ENCODE measurements at regions not wholly inside any gene's neighbourhood (a gene's known extent, or its start where the extent isn't known, plus 50 kb on each side); places are given as distances from the start of the nearest gene placed in this dataset.

DNA sequence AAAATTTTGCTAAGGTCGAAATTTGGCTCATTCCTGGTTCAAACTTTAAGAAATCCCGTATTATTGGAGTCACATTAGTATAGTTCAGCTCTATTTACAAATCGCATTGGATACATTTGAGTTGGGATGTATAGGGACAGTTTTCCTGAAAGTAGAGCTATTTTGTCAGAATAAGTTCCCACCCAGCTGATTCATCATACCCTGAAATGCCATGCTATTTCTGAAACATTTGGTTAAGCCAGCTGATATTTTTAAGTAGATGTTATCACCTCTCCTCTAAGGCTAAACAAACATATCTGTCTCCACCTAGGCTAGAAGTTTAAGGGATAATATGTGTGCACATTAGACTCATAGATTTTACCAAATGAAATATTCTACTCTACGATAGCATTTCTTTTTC lies 226.2 kb upstream of the ARGLU1 start:
- H3K27me3 ChIP-seq (ENCODE audit: control insufficient read depth in 2 of 2, insufficient read depth in 2 of 2, low read length in 2 of 2) = no peaks in the 10 kb centered on the region
- intact Hi-C loops (cut with micrococcal nuclease) (no loop called here), in situ Hi-C loops (cut with MboI) (no loop called here)
- no TSS peak for BruUV-seq (replicated peaks)
- H4K20me1 ChIP-seq (replicated peaks; ENCODE audit: control insufficient read depth, insufficient read depth, low read length) = no peaks in the 10 kb centered on the region
- H3K4me2 ChIP-seq (ENCODE audit: insufficient read depth, low read length) = no peak overlapping the region
- WGBS (ENCODE audit: insufficient coverage, low coverage, missing lambda C conversion rate) = 0% methylated on average over 4 of the region's 4 CpGs
- no peaks in the 10 kb centered on the region for H3K4me1 ChIP-seq (replicated peaks in 1 of 2; ENCODE audit: control insufficient read depth in 2 of 2, insufficient read depth in 2 of 2, low read length in 2 of 2)
- CTCF ChIA-PET (ENCODE audit: low intra/inter-chr PET ratio) = no interaction called here
- ATAC-seq (no peak), FAIRE-seq (no peak), DNase-seq (ENCODE audit: extremely low read depth in 1 of 4, low spot score in 3 of 4) (no peak)
- H3K4me3 ChIP-seq = no peak overlapping the region
- no peak overlapping the region for H3K27ac ChIP-seq (ENCODE audit: extremely low read depth, low read depth, low read length)
- H3K9me1 ChIP-seq (ENCODE audit: control insufficient read depth, insufficient read depth, low read length) = no peaks in the 10 kb centered on the region
- no peak overlapping the region for H2AFZ ChIP-seq (ENCODE audit: low read depth, low read length)
- POLR2A ChIA-PET = interaction anchor here (0.6 kb wide), 1 partner anchor 65 kb away, joined by 3 read pairs; no protein-coding TSS in a partner anchor
- no peaks in the 10 kb centered on the region for H3K9me3 ChIP-seq (replicated peaks; ENCODE audit: control insufficient read depth, insufficient read depth, low read depth, low read length)
- no peaks in the 10 kb centered on the region for H3K36me3 ChIP-seq (ENCODE audit: control insufficient read depth, insufficient read depth, low read length)
- no peaks in the 10 kb centered on the region for H3K79me2 ChIP-seq (ENCODE audit: control insufficient read depth, insufficient read depth, low read length)
- H3K9ac ChIP-seq (ENCODE audit: insufficient read depth in 1 of 2, low read depth in 2 of 2, low read length in 2 of 2) = no peak overlapping the region
- TF ChIP-seq ZNF253 (CRISPR knock-in tag; conservative IDR thresholded peaks at IDR 0.05) = no peak
- no peak for TF ChIP-seq POLR2A (conservative IDR thresholded peaks at IDR 0.05)
- no peak for TF ChIP-seq UBTF (IDR thresholded peaks at IDR 0.05; ENCODE audit: borderline replicate concordance in 1 of 2, low read depth in 2 of 2, low read length in 2 of 2)
- TF ChIP-seq SMARCE1 (IDR thresholded peaks at IDR 0.05) = no peak
- TF ChIP-seq BRD9 (IDR thresholded peaks at IDR 0.05; ENCODE audit: low read depth, partially characterized antibody) = no peak
- no peak for TF ChIP-seq ZNF232 (CRISPR knock-in tag; IDR thresholded peaks at IDR 0.05)

Data from K562 (cell line).